ENCODE measurements at regions not wholly inside any gene's neighbourhood (a gene's known extent, or its start where the extent isn't known, plus 50 kb on each side); places are given as distances from the start of the nearest gene placed in this dataset.

- DNase-seq (ENCODE audit: low read depth in 2 of 2) = no peak
Observed at GRCh38 chr2:6518361-6518760, 347.3 kb downstream of the CMPK2 start.

- no peak for DNase-seq (ENCODE audit: low read depth in 2 of 2)
Observed at GRCh38 chr2:6523476-6523875, 342.2 kb downstream of the CMPK2 start.

- DNase-seq (ENCODE audit: low read depth in 2 of 2) = no peak
Observed at GRCh38 chr2:6524691-6525474, 340.8 kb downstream of the CMPK2 start.

- DNase-seq (ENCODE audit: low read depth in 2 of 2) = no peak
Observed at GRCh38 chr2:6525475-6525964, 340.2 kb downstream of the CMPK2 start.

- no peak for DNase-seq (ENCODE audit: low read depth in 2 of 2)
Observed at GRCh38 chr2:6526093-6526824, 339.4 kb downstream of the CMPK2 start.

GRCh38 chr2:6531304-6531703 is 334.4 kb downstream of the CMPK2 start:
- no peak for DNase-seq (ENCODE audit: low read depth in 2 of 2)

- DNase-seq (ENCODE audit: low read depth in 2 of 2) = no peak
Observed at GRCh38 chr2:6535572-6535971, 330.1 kb downstream of the CMPK2 start.

GRCh38 chr2:6538607-6539006 is 327.1 kb downstream of the CMPK2 start:
- DNase-seq (ENCODE audit: low read depth in 2 of 2) = no peak

- no peak for DNase-seq (ENCODE audit: low read depth in 2 of 2)
Observed at GRCh38 chr2:6545336-6545735, 320.4 kb downstream of the CMPK2 start.

- no peak for DNase-seq (ENCODE audit: low read depth in 2 of 2)
Observed at GRCh38 chr2:6545795-6546194, 319.9 kb downstream of the CMPK2 start.

GRCh38 chr2:6554466-6554865 is 311.2 kb downstream of the CMPK2 start:
- no peak for DNase-seq (ENCODE audit: low read depth in 2 of 2)

GRCh38 chr2:6556755-6557154 is 309.0 kb downstream of the CMPK2 start:
- DNase-seq (ENCODE audit: low read depth in 2 of 2) = no peak

- DNase-seq (ENCODE audit: low read depth in 2 of 2) = no peak
Observed at GRCh38 chr2:6557737-6558136, 308.0 kb downstream of the CMPK2 start.

- DNase-seq (ENCODE audit: low read depth in 2 of 2) = no peak
Observed at GRCh38 chr2:6562771-6563170, 302.9 kb downstream of the CMPK2 start.

- no peak for DNase-seq (ENCODE audit: low read depth in 2 of 2)
Observed at GRCh38 chr2:6564326-6564725, 301.4 kb downstream of the CMPK2 start.

- DNase-seq (ENCODE audit: low read depth in 2 of 2) = no peak
Observed at GRCh38 chr2:6574121-6574520, 291.6 kb downstream of the CMPK2 start.

- no peak for DNase-seq (ENCODE audit: low read depth in 2 of 2)
Observed at GRCh38 chr2:6576302-6576701, 289.4 kb downstream of the CMPK2 start.

GRCh38 chr2:6577960-6578359 is 287.7 kb downstream of the CMPK2 start:
- DNase-seq (ENCODE audit: low read depth in 2 of 2) = no peak

GRCh38 chr2:6578416-6578815 is 287.3 kb downstream of the CMPK2 start:
- no peak for DNase-seq (ENCODE audit: low read depth in 2 of 2)

- DNase-seq (ENCODE audit: low read depth in 2 of 2) = no peak
Observed at GRCh38 chr2:6579281-6579680, 286.4 kb downstream of the CMPK2 start.

- DNase-seq (ENCODE audit: low read depth in 2 of 2) = no peak
Observed at GRCh38 chr2:6580982-6581381, 284.7 kb downstream of the CMPK2 start.

GRCh38 chr2:6589150-6589549 is 276.6 kb downstream of the CMPK2 start:
- no peak for DNase-seq (ENCODE audit: low read depth in 2 of 2)

GRCh38 chr2:6590442-6590841 is 275.3 kb downstream of the CMPK2 start:
- DNase-seq (ENCODE audit: low read depth in 2 of 2) = no peak
